ENCODE measurements at regions not wholly inside any gene's neighbourhood (a gene's known extent, or its start where the extent isn't known, plus 50 kb on each side); places are given as distances from the start of the nearest gene placed in this dataset.

DNA sequence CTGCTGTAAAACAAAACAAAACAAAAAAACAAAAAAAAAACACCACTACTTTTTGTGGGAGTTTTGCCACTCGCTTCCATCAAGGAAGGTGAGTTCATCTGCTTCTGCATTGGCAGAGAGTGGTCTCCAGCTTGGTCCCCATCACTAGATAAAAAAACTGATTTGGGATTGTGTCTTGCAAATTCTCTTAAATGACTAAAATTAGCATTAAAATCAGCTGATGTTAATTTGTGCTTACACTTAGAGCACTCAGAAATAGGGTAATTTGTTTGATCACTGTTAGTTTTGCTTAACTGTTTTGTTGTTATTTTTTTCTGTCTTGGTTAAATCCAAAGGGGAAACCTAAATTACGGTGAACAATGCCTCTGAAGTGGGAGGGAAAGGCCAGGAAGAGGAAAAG lies 1048.0 kb downstream of the LRFN5 start:
- no peaks in the 10 kb centered on the region for H3K36me3 ChIP-seq (ENCODE audit: control insufficient read depth, insufficient read depth, low read length)
- no peaks in the 10 kb centered on the region for H3K4me1 ChIP-seq
- no TSS peak for BruUV-seq (replicated peaks)
- H3K4me3 ChIP-seq (ENCODE audit: low read depth, low read length) = no peak overlapping the region
- ChIA-PET POLR2A (no interaction called here), CTCF (no interaction called here)
- intact Hi-C loops (cut with micrococcal nuclease; ENCODE audit: unreplicated experiment) = no loop called here
- no peaks in the 10 kb centered on the region for H3K36me3 Mint-ChIP-seq (ENCODE audit: insufficient read depth, unreplicated experiment)
- no peaks in the 10 kb centered on the region for H3K9me3 Mint-ChIP-seq (ENCODE audit: unreplicated experiment)
- no peaks in the 10 kb centered on the region for H3K4me1 Mint-ChIP-seq (ENCODE audit: low read depth, unreplicated experiment)
- TF ChIP-seq, protein P1, sequence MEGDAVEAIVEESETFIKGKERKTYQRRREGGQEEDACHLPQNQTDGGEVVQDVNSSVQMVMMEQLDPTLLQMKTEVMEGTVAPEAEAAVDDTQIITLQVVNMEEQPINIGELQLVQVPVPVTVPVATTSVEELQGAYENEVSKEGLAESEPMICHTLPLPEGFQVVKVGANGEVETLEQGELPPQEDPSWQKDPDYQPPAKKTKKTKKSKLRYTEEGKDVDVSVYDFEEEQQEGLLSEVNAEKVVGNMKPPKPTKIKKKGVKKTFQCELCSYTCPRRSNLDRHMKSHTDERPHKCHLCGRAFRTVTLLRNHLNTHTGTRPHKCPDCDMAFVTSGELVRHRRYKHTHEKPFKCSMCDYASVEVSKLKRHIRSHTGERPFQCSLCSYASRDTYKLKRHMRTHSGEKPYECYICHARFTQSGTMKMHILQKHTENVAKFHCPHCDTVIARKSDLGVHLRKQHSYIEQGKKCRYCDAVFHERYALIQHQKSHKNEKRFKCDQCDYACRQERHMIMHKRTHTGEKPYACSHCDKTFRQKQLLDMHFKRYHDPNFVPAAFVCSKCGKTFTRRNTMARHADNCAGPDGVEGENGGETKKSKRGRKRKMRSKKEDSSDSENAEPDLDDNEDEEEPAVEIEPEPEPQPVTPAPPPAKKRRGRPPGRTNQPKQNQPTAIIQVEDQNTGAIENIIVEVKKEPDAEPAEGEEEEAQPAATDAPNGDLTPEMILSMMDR (IDR thresholded peaks at IDR 0.05; ENCODE audit: insufficient read depth in 1 of 2, low read depth in 1 of 2, low read length in 1 of 2, severe bottlenecking in 1 of 2, unreplicated experiment in 1 of 2) = no peak
- H3K9me3 ChIP-seq = no peaks in the 10 kb centered on the region
- no peaks in the 10 kb centered on the region for H3K27me3 ChIP-seq (replicated peaks; ENCODE audit: control insufficient read depth, insufficient read depth, low read length)
- H3K4me3 Mint-ChIP-seq (ENCODE audit: unreplicated experiment) = no peak overlapping the region
- no peaks in the 10 kb centered on the region for H3K27me3 Mint-ChIP-seq (ENCODE audit: insufficient read depth, unreplicated experiment)
- no peak overlapping the region for H3K27ac Mint-ChIP-seq (ENCODE audit: unreplicated experiment)
- no peak for DNase-seq

DNA sequence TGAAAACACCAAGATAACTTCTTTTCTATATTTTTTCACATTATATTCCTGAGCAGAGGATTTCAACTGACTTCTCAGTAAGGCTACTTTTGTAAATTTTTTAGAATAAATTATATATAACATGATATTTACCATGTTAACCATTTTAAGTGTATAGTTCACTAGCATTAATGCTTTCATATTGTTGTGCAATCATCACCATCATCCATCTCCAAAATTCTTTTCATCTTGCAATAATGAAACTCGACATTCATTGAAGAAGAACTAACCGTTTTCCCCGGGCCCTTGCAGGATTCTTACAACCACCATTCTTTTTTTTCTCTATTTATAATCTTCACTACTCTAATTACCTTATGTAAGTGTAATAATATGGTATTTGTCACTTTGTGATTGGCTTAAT lies 1036.1 kb downstream of the LRFN5 start:
- Mint-ChIP-seq H3K27me3 (ENCODE audit: insufficient read depth, unreplicated experiment) (no peaks in the 10 kb centered on the region), H3K27ac (ENCODE audit: unreplicated experiment) (no peak overlapping the region), H3K9me3 (ENCODE audit: unreplicated experiment) (no peaks in the 10 kb centered on the region), H3K4me1 (ENCODE audit: low read depth, unreplicated experiment) (no peaks in the 10 kb centered on the region), H3K4me3 (ENCODE audit: unreplicated experiment) (no peak overlapping the region), H3K36me3 (ENCODE audit: insufficient read depth, unreplicated experiment) (no peaks in the 10 kb centered on the region)
- intact Hi-C loops (cut with micrococcal nuclease; ENCODE audit: unreplicated experiment) = no loop called here
- CTCF ChIA-PET = no interaction called here
- TF ChIP-seq, protein P1 (IDR thresholded peaks at IDR 0.05; ENCODE audit: insufficient read depth in 1 of 2, low read depth in 1 of 2, low read length in 1 of 2, severe bottlenecking in 1 of 2, unreplicated experiment in 1 of 2) = no peak
- Histone ChIP-seq H3K27me3 (replicated peaks; ENCODE audit: control insufficient read depth, insufficient read depth, low read length) (no peaks in the 10 kb centered on the region), H3K4me1 (no peaks in the 10 kb centered on the region), H3K36me3 (ENCODE audit: control insufficient read depth, insufficient read depth, low read length) (no peaks in the 10 kb centered on the region), H3K4me3 (ENCODE audit: low read depth, low read length) (no peak overlapping the region), H3K9me3 (no peaks in the 10 kb centered on the region)
- BruUV-seq (replicated peaks) = no TSS peak
- POLR2A ChIA-PET = no interaction called here
- DNase-seq = no peak

DNA sequence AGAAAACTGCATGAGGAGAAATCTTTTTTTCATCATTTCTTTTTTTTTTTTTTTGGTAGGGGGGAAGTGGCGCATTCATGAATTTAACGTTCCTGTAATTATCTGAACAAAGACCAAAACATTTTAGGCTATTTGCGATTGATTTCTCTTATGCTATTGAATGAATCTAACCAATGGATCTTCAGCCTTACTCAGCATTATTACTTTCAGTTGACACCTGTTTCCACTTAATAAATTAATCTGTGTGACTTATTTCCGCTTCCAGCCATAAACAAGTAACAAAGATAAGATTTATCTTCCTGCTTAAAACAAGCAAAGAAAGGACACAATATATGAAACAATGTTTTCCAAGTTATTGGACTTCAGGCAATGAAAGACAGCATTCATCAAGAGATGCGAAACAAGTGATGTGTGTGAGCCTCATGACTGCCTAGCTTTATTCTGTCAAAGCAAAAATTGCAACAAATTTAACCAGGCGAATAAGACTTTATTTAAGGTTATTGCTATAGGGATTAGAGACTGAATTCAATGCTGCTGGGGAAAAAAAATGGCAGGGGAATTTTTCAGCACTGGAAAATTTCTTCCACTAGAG lies 1026.9 kb downstream of the LRFN5 start:
- H3K4me3 ChIP-seq (ENCODE audit: low read depth, low read length) = no peak overlapping the region
- Mint-ChIP-seq H3K27ac (ENCODE audit: unreplicated experiment) (no peak overlapping the region), H3K4me3 (ENCODE audit: unreplicated experiment) (no peak overlapping the region), H3K36me3 (ENCODE audit: insufficient read depth, unreplicated experiment) (no peaks in the 10 kb centered on the region), H3K9me3 (ENCODE audit: unreplicated experiment) (no peaks in the 10 kb centered on the region), H3K4me1 (ENCODE audit: low read depth, unreplicated experiment) (no peaks in the 10 kb centered on the region), H3K27me3 (ENCODE audit: insufficient read depth, unreplicated experiment) (no peaks in the 10 kb centered on the region)
- ChIA-PET POLR2A (no interaction called here), CTCF (no interaction called here)
- H3K9me3 ChIP-seq = no peaks in the 10 kb centered on the region
- TF ChIP-seq, protein P1 (IDR thresholded peaks at IDR 0.05; ENCODE audit: insufficient read depth in 1 of 2, low read depth in 1 of 2, low read length in 1 of 2, severe bottlenecking in 1 of 2, unreplicated experiment in 1 of 2) = no peak
- H3K36me3 ChIP-seq (ENCODE audit: control insufficient read depth, insufficient read depth, low read length) = no peaks in the 10 kb centered on the region
- H3K4me1 ChIP-seq = no peaks in the 10 kb centered on the region
- DNase-seq = no peak
- intact Hi-C loops (cut with micrococcal nuclease; ENCODE audit: unreplicated experiment) = no loop called here
- no peaks in the 10 kb centered on the region for H3K27me3 ChIP-seq (replicated peaks; ENCODE audit: control insufficient read depth, insufficient read depth, low read length)
- BruUV-seq (replicated peaks) = no TSS peak

All from Caco-2 (cell line).